BLaER1 treated with 17β-estradiol and CSF1 and Interleukin-3, amounts not matched to agents 10 nM and 100 nM (cell line): ENCODE measurements at regions not wholly inside any gene's neighbourhood (a gene's known extent, or its start where the extent isn't known, plus 50 kb on each side); places are given as distances from the start of the nearest gene placed in this dataset.

Experiments used
- H3K27ac ChIP-seq, 11 experiments: shearing (Covaris generic); formaldehyde crosslinking; 2 replicates each; pipeline ENCODE4 v1.8.1; 2022
- H3K27me3 ChIP-seq, 11 experiments: shearing (Covaris generic); formaldehyde crosslinking; 2 replicates each; pipeline ENCODE4 v1.8.1; 2022
- H3K36me3 ChIP-seq, 11 experiments: shearing (Covaris generic); formaldehyde crosslinking; 2 replicates each; pipeline ENCODE4 v1.8.1; 2022
- H3K4me1 ChIP-seq, 10 experiments: shearing (Covaris generic); formaldehyde crosslinking; 2 replicates each; pipeline ENCODE4 v1.8.1; 2022
- H3K4me2 ChIP-seq, 11 experiments: shearing (Covaris generic); formaldehyde crosslinking; 2 replicates each; pipeline ENCODE4 v1.8.1; 2022
- H3K4me3 ChIP-seq, 10 experiments: shearing (Covaris generic); formaldehyde crosslinking; 2 replicates each; pipeline ENCODE4 v1.8.1; 2022
- H3K9ac ChIP-seq, 11 experiments: shearing (Covaris generic); formaldehyde crosslinking; 2 replicates each; pipeline ENCODE4 v1.8.1; 2022
- H3K9me3 ChIP-seq, 11 experiments: shearing (Covaris generic); formaldehyde crosslinking; replicated peaks in 1 of 11; 2 replicates each; pipeline ENCODE4 v1.8.1; 2022
- H4K20me1 ChIP-seq, 11 experiments: shearing (Covaris generic); formaldehyde crosslinking; 2 replicates each; pipeline ENCODE4 v1.8.1; 2022
- Cebpa-rat ChIP-seq, 11 experiments: shearing (Covaris generic); IDR thresholded peaks; 2 replicates each; pipeline ENCODE4 v1.8.1; 2022

DNA sequence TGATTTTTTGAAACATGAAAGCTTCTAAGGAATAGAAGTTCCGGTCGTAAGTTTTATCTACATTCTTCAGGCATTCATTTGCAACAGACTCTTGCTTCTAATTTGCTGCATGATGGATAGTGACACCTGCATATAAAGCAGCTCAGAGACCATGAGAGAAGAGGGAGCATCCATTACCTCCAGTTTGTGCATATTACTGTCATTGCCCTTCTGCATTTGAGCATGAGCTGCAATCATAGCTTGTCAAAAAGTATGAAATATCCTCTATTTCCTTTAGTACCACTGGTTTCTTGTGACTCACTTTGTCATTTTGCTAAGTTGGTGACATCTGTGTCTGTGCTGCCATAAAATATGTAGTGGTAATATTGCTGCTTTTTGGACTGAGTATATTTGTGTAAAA lies 160.1 kb upstream of the STAC start:
- Histone ChIP-seq H4K20me1 (no peaks in the 10 kb centered on the region), H3K27ac (no peak overlapping the region), H3K9me3 (no peaks in the 10 kb centered on the region), H3K36me3 (no peaks in the 10 kb centered on the region), H3K4me1 (no peaks in the 10 kb centered on the region), H3K4me3 (no peak overlapping the region), H3K9ac (no peak overlapping the region), H3K27me3 (no peaks in the 10 kb centered on the region), H3K4me2 (no peak overlapping the region)
- no peak for TF ChIP-seq Cebpa-rat (IDR thresholded peaks at IDR 0.05)

GRCh38 chr3:36221975-36222374 lies 158.3 kb upstream of the STAC start:
- no peaks in the 10 kb centered on the region for H4K20me1 ChIP-seq
- no peaks in the 10 kb centered on the region for H3K4me1 ChIP-seq
- TF ChIP-seq Cebpa-rat (IDR thresholded peaks at IDR 0.05) = no peak
- no peak overlapping the region for H3K9ac ChIP-seq
- no peaks in the 10 kb centered on the region for H3K36me3 ChIP-seq
- H3K4me3 ChIP-seq = no peak overlapping the region
- no peak overlapping the region for H3K27ac ChIP-seq
- no peak overlapping the region for H3K4me2 ChIP-seq
- H3K9me3 ChIP-seq = 0 out of 22 replicates have a peak, but pooled peaks cover 0 to 7% (median 0%) of the 10 kb centered on the region in 11 experiments
- H3K27me3 ChIP-seq = no peaks in the 10 kb centered on the region

DNA sequence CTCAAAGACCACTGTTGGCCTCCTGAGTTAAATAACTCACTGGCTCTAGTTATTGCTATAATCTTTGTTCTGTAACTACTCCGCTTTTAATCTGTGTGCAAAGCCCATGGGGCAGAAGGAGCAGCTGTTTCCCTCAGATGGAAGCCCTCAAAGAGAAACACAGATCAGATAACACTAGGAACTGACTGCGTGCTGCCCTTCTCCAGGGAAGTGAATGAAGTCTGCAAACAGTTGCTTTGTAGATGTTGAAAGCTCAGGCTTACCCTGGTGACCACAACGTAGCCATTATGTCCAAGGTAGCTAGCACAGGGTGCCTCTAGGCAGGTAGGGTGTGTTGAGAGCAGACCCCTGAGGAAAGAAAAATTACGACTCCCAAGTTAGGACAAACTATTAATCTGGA lies 152.3 kb upstream of the STAC start:
- no peak for TF ChIP-seq Cebpa-rat (IDR thresholded peaks at IDR 0.05)
- Histone ChIP-seq H3K36me3 (no peaks in the 10 kb centered on the region), H3K4me3 (no peak overlapping the region), H3K9ac (no peak overlapping the region), H3K27me3 (no peaks in the 10 kb centered on the region), H3K4me1 (no peaks in the 10 kb centered on the region), H3K9me3 (0 out of 22 replicates have a peak, but pooled peaks cover 0 to 7% (median 0%) of the 10 kb centered on the region in 11 experiments), H3K4me2 (no peak overlapping the region), H3K27ac (no peak overlapping the region), H4K20me1 (no peaks in the 10 kb centered on the region)

GRCh38 chr3:36229496-36229895 lies 150.8 kb upstream of the STAC start:
- H3K4me1 ChIP-seq = no peaks in the 10 kb centered on the region
- no peaks in the 10 kb centered on the region for H3K36me3 ChIP-seq
- H3K4me3 ChIP-seq = no peak overlapping the region
- no peaks in the 10 kb centered on the region for H3K27me3 ChIP-seq
- no peaks in the 10 kb centered on the region for H4K20me1 ChIP-seq
- no peak for TF ChIP-seq Cebpa-rat (IDR thresholded peaks at IDR 0.05)
- H3K9me3 ChIP-seq = 0 out of 22 replicates have a peak, but pooled peaks cover 0 to 7% (median 0%) of the 10 kb centered on the region in 11 experiments
- H3K27ac ChIP-seq = no peak overlapping the region
- H3K9ac ChIP-seq = no peak overlapping the region
- H3K4me2 ChIP-seq = no peak overlapping the region

DNA sequence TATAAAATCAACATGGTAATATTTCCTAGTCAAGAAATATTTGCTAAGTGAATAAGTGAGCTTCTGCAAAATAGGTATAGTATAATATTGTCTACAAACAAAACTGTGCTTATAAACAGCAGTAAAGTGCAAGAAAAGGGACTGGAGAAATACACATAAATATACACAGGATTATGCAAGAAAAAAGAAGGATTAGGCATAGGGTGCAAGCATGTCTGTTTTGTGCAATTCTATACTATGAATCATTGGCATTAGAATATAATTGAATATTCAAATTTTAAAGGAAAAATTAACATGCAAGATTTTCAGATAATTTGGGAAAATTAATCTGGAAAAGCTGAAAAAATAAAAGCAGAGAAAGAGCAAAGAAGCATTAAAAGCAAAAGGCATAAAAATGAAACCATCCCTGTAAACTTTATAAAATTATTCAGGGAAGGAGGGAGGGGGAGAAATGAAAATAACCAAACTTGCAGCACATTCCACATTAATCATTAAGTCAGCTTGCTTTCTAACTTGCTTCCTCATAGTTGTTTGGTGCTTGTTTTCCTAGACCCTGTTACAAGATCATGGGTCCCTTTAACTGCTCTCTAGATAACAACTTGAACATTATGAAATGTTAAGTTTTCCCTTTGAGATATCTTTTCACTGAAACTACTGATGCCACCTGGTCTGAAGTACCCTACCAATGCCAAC lies 147.4 kb upstream of the STAC start:
- Histone ChIP-seq H3K4me3 (no peak overlapping the region), H3K27ac (no peak overlapping the region), H3K27me3 (no peaks in the 10 kb centered on the region), H4K20me1 (no peaks in the 10 kb centered on the region), H3K9me3 (peaks cover 0 to 25% (median 8%) of the 10 kb centered on the region in 11 experiments; a peak in 9 of 22 replicates), H3K4me1 (no peaks in the 10 kb centered on the region), H3K9ac (no peak overlapping the region), H3K4me2 (no peak overlapping the region), H3K36me3 (no peaks in the 10 kb centered on the region)
- no peak for TF ChIP-seq Cebpa-rat (IDR thresholded peaks at IDR 0.05)

DNA sequence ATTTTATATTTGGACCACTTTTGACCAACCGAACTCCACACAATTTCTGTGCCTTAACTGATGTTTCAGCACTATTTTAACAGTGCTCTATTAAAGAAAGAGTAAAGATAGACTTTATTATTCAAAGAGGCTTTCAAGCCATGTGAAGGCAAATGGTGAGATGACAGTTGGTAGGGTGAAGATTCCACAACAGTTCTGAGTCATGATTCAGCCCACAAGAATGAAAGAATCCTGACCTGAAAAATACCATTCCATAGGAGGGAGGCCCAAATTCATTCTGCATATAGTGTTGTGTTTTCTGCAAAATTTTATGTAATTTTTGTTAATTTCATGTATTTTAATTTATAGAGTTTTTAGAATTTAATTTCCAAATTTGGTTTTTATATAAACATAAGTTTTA lies 135.6 kb upstream of the STAC start:
- Histone ChIP-seq H4K20me1 (no peaks in the 10 kb centered on the region), H3K4me3 (no peak overlapping the region), H3K4me1 (no peaks in the 10 kb centered on the region), H3K27me3 (no peaks in the 10 kb centered on the region), H3K27ac (no peak overlapping the region), H3K9me3 (0 out of 22 replicates have a peak, but pooled peaks cover 0 to under 1% (median 0%) of the 10 kb centered on the region in 11 experiments), H3K4me2 (no peak overlapping the region), H3K36me3 (no peaks in the 10 kb centered on the region), H3K9ac (no peak overlapping the region)
- TF ChIP-seq Cebpa-rat (IDR thresholded peaks at IDR 0.05) = no peak

DNA sequence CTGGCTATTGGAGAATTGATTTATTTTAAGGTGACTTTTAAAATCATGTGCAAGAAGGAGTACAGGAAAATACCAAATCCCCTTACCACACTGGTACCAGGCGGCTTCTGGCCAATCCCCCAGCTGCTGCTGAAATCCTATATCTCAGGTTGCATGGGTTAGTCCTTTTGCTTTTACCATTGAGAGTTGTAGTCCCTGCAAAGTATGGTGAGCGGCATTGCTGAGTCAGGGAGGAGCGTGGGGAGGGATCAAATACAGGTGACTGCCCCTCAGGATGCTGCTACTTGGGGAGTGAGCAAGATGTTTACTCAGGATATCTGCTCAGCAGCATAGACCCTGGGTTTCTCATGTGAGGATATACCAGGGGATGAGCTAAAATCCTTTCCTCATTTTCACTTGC lies 131.9 kb upstream of the STAC start:
- H3K4me2 ChIP-seq = no peak overlapping the region
- no peaks in the 10 kb centered on the region for H3K4me1 ChIP-seq
- H3K4me3 ChIP-seq = no peak overlapping the region
- no peak overlapping the region for H3K9ac ChIP-seq
- no peak for TF ChIP-seq Cebpa-rat (IDR thresholded peaks at IDR 0.05)
- no peaks in the 10 kb centered on the region for H4K20me1 ChIP-seq
- no peaks in the 10 kb centered on the region; a peak in 1 of 22 replicates for H3K36me3 ChIP-seq
- H3K27ac ChIP-seq = no peak overlapping the region
- H3K9me3 ChIP-seq = peaks cover 10 to 32% (median 25%) of the 10 kb centered on the region in 11 experiments; a peak in 19 of 22 replicates
- H3K27me3 ChIP-seq = no peaks in the 10 kb centered on the region

DNA sequence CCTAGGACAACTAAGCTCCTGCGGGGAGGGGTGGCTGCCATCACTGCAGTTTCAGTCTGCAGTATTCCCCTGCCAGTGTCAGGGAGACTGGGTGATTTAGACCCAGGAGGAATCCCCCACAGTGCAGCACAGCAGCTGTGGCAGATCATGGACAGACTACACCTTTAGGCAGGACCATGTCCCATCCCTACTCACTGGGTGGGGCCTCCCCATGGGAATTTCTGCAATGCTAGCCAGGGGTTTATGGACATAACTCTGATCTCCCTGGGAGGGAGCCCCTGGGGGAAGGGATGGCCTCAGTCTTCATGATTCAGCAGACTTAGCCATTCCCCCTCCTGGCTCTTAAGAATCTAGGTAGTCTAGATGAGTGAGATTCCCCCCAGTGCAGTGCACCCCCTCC lies 130.1 kb upstream of the STAC start:
- TF ChIP-seq Cebpa-rat (IDR thresholded peaks at IDR 0.05) = no peak

DNA sequence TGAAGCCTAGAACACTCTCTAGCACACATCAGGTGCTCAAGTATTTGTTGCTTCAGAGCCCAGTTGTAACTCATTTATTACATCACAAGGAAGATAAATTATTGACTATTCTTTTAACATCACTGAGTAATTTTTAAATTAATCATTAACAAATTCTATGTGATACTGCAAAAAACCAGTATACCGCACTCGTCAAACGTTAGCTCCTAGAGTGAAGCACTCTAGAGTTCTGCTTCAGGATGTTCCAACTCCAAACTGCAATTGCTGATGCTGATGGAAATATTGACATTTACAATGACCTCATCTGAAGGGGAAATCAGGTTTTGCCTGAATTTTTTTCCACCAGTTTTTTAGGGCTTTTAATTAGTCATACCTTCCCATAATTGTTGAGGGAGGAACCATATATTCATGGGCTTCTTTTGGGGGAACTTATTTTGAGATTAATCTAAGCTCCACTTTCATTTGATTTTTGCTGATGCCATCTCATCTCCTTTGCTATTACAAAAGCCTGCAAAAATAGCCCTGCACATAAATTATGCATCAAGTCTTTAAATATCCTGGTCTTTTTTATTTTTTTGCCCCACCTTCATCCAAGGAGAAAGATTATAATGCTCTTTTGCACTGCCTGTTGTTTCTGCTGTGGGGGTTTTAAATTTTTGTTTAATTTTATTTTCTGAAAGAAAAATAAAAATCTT lies 123.0 kb upstream of the STAC start:
- TF ChIP-seq Cebpa-rat (IDR thresholded peaks at IDR 0.05) = no peak
- H3K36me3 ChIP-seq = no peaks in the 10 kb centered on the region
- H4K20me1 ChIP-seq = no peaks in the 10 kb centered on the region
- H3K4me1 ChIP-seq = peaks cover 0 to 8% (median 5%) of the 10 kb centered on the region in 10 experiments; a peak in 6 of 20 replicates
- H3K27ac ChIP-seq = no peak overlapping the region
- H3K4me3 ChIP-seq = no peak overlapping the region
- H3K4me2 ChIP-seq = no peak overlapping the region
- peaks cover 0 to 18% (median 13%) of the 10 kb centered on the region in 11 experiments; a peak in 17 of 22 replicates for H3K9me3 ChIP-seq
- H3K9ac ChIP-seq = no peak overlapping the region
- H3K27me3 ChIP-seq = no peaks in the 10 kb centered on the region

More for the DNA sequence above, 130.1 kb upstream of the STAC start:
- H3K27me3 ChIP-seq = no peaks in the 10 kb centered on the region
- no peaks in the 10 kb centered on the region; a peak in 1 of 22 replicates for H3K36me3 ChIP-seq
- H4K20me1 ChIP-seq = no peaks in the 10 kb centered on the region
- no peaks in the 10 kb centered on the region for H3K4me1 ChIP-seq
- H3K9me3 ChIP-seq = peaks cover 13 to 37% (median 25%) of the 10 kb centered on the region in 11 experiments; a peak in 19 of 22 replicates
- H3K9ac ChIP-seq = no peak overlapping the region
- no peak overlapping the region for H3K4me2 ChIP-seq
- H3K27ac ChIP-seq = no peak overlapping the region
- H3K4me3 ChIP-seq = no peak overlapping the region
